Thymus (tissue), 11 donors: ENCODE measurements at regions not wholly inside any gene's neighbourhood (a gene's known extent, or its start where the extent isn't known, plus 50 kb on each side); places are given as distances from the start of the nearest gene placed in this dataset.

Experiments used
- DNase-seq, 9 donors: peaks; one replicate each; pipeline ENCODE4 v3.0.0-alpha.2; 2013; ENCODE audit warnings: low spot score in 9 of 9, low read depth in 6 of 9, missing footprints in 1 of 9
- H3K27ac ChIP-seq, 2 donors: one replicate each; pipeline ENCODE4 v1.5.1; 2013; ENCODE audit warnings: control low read depth in 1 of 2, low read depth in 1 of 2, low read length in 1 of 2, mild to moderate bottlenecking in 1 of 2, moderate library complexity in 1 of 2
- H3K27me3 ChIP-seq, 2 donors: one replicate each; pipeline ENCODE4 v1.5.1; 2013; ENCODE audit warnings: low read length in 1 of 2; ENCODE audit not compliant: control insufficient read depth in 2 of 2, insufficient read depth in 1 of 2
- H3K36me3 ChIP-seq, 2 donors: one replicate each; pipeline ENCODE4 v1.5.1; 2013; ENCODE audit warnings: low read length in 1 of 2, mild to moderate bottlenecking in 1 of 2, moderate library complexity in 1 of 2; ENCODE audit not compliant: control insufficient read depth in 2 of 2, insufficient read depth in 2 of 2
- H3K4me1 ChIP-seq, 2 donors: one replicate each; pipeline ENCODE4 v1.5.1; 2013; ENCODE audit warnings: low read length in 2 of 2; ENCODE audit not compliant: control insufficient read depth in 2 of 2, insufficient read depth in 2 of 2
- H3K4me3 ChIP-seq, 2 donors: one replicate each; pipeline ENCODE4 v1.5.1; 2013; ENCODE audit warnings: low read length in 2 of 2, control low read depth in 1 of 2, mild to moderate bottlenecking in 1 of 2
- H3K9me3 ChIP-seq, 2 donors: one replicate each; pipeline ENCODE4 v1.5.1; 2013; ENCODE audit warnings: low read length in 1 of 2, mild to moderate bottlenecking in 1 of 2; ENCODE audit not compliant: control insufficient read depth in 2 of 2, insufficient read depth in 1 of 2
- WGBS: extraction: QIAGEN DNeasy Blood & Tissue Kit; methylation state at CpG from one replicate; pipeline ENCODE4 v1.1.7; 2013; 5-methylcytosine and 5-hydroxymethylcytosine counted together
- donor health status: healthy.

DNA sequence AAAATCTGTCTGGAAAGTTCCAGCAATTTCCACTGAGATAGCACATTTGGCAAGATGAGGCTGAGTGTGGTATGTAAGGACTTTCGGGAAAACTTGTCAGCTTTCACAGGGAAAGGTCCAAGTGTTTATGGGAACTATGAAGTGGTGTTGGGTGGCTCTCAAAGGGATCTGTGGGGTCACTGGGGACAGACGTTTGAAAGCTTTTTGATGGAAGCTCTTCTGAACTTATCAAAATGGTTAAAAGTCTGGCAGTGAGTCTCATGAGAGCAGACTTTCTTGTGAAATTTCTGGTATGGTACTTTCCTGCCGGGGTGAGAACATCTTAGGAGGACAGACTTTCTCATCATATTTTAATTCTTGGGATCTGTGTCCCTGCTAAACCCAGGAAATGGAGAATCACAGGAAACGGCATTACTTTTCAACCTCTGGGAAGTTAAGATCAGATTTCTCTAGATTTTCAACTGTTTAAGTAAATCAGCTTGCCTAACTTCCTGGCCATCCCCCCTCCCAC is 546.3 kb upstream of the ZEB2 start:
- Histone ChIP-seq H3K4me1 (no peaks in the 10 kb centered on the region), H3K4me3 (no peak overlapping the region), H3K27me3 (no peaks in the 10 kb centered on the region), H3K9me3 (no peaks in the 10 kb centered on the region), H3K27ac (no peak overlapping the region), H3K36me3 (no peaks in the 10 kb centered on the region)
- 91% methylated on average over 4 of the region's 4 CpGs for WGBS
- no peak for DNase-seq

DNA sequence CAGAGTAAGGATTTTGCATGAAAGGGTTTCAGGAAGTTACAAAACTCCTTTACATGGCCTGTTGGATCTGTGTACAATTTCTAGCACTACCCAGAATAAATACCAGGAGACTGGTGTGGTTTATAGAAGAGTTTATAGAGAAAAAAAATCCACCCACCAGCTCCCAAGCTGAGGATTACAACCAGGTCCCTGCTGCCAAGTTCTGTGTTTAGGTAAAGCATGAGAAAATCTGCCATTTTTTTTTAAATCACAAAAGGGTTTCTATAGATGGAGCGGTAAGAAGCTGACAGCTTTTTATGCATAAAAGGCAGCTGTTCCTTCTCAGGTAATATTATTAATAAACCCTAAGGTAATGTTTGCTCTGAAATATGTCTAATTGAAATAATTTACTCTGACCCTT is 545.4 kb upstream of the ZEB2 start:
- 96% methylated on average over 1 of the region's 1 CpG for WGBS
- Histone ChIP-seq H3K4me3 (no peak overlapping the region), H3K36me3 (no peaks in the 10 kb centered on the region), H3K4me1 (no peaks in the 10 kb centered on the region), H3K27me3 (no peaks in the 10 kb centered on the region), H3K9me3 (no peaks in the 10 kb centered on the region), H3K27ac (no peak overlapping the region)
- DNase-seq = no peak

DNA sequence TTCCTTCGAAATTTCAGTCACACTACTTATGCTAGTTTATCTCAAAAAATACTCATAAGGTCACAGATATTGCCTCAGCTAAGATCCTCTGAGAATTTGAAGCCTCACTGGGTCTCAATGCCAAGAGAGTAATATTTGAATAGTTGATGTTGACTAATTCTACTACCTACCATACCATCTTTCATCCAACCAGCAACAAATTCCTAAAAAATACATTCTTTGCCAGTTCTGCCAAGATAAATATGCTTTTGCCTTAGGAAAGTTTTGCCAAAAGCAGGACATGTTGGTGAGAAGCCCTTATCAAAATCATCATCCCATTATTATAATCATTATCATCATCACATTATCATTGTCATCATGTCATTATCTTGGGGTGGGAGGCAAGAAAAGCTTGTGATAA is 544.6 kb upstream of the ZEB2 start:
- 93% methylated on average over 1 of the region's 1 CpG for WGBS
- no peaks in the 10 kb centered on the region for H3K36me3 ChIP-seq
- no peaks in the 10 kb centered on the region for H3K27me3 ChIP-seq
- H3K4me3 ChIP-seq = no peak overlapping the region
- H3K4me1 ChIP-seq = no peaks in the 10 kb centered on the region
- DNase-seq = no peak
- H3K27ac ChIP-seq = no peak overlapping the region
- no peaks in the 10 kb centered on the region for H3K9me3 ChIP-seq

DNA sequence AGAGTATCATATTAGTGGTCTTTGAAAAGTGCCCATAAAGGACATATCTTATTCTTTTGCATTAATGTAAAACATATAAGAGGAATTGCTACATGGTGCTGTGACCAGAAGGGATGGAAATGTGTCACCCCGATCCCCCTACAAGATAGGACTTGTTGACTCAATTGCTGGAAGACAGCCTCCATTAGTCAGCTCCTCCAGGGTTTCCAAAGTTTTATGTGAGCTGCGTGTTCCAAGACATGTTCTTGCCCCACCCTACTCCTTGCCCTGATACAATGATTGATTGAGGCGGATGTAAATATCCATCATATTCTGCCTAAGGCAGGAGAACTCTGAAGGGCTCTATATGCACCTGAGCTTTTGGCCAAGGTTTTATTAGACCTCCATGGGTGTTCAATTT is 541.0 kb upstream of the ZEB2 start:
- no peaks in the 10 kb centered on the region for H3K36me3 ChIP-seq
- no peaks in the 10 kb centered on the region for H3K27me3 ChIP-seq
- H3K4me3 ChIP-seq = no peak overlapping the region
- H3K27ac ChIP-seq = no peak overlapping the region
- no peak for DNase-seq
- H3K4me1 ChIP-seq = no peaks in the 10 kb centered on the region
- 97% methylated on average over 3 of the region's 3 CpGs for WGBS
- H3K9me3 ChIP-seq = no peaks in the 10 kb centered on the region

DNA sequence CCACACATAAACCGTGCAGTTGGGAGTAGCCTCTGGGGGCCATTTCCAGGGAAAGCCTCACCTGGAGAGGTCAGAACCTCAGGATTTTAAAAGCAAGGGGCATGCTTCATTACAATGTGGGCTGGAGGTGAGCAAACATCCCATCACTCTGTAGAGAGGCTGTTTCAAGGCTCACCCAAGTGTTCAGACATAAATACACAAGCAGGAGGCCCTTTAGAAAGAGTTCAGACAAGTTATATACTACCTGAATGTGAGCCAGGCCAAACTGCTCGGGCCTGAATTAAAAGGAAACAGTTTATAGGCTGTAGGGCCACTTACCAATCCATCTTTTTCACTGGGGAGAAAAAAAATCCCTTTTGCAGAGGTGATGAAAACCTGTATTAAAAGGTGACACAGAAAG is 540.0 kb upstream of the ZEB2 start:
- no peak overlapping the region for H3K4me3 ChIP-seq
- WGBS = 81% methylated on average over 2 of the region's 2 CpGs

DNA sequence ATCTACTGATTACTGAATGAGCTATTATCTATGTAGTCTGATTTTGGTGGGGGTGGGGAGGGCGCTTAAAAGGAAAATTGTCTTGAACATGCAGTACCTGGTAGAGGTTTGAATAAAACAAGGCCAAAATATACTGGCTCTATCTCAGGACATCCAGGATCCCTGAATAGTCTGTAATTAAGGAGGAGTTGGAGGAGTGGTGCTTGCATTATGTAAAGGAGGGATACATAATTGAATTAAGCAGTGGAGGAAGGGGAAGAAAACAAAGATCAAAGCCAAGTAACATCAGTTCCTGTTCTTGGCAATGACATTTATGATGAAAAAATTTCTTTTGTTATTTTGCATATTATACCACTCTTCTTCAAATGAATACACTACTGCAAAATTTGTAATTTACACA is 539.4 kb upstream of the ZEB2 start:
- H3K9me3 ChIP-seq = no peaks in the 10 kb centered on the region
- no peaks in the 10 kb centered on the region for H3K27me3 ChIP-seq
- H3K4me1 ChIP-seq = no peaks in the 10 kb centered on the region
- no peak overlapping the region for H3K4me3 ChIP-seq
- 100% methylated on average over 1 of the region's 1 CpG for WGBS
- no peak overlapping the region for H3K27ac ChIP-seq
- DNase-seq = no peak
- H3K36me3 ChIP-seq = no peaks in the 10 kb centered on the region

More for the DNA sequence above, 540.0 kb upstream of the ZEB2 start:
- no peak overlapping the region for H3K27ac ChIP-seq
- H3K4me1 ChIP-seq = no peaks in the 10 kb centered on the region
- no peaks in the 10 kb centered on the region for H3K27me3 ChIP-seq
- no peak for DNase-seq
- H3K9me3 ChIP-seq = no peaks in the 10 kb centered on the region
- H3K36me3 ChIP-seq = no peaks in the 10 kb centered on the region

DNA sequence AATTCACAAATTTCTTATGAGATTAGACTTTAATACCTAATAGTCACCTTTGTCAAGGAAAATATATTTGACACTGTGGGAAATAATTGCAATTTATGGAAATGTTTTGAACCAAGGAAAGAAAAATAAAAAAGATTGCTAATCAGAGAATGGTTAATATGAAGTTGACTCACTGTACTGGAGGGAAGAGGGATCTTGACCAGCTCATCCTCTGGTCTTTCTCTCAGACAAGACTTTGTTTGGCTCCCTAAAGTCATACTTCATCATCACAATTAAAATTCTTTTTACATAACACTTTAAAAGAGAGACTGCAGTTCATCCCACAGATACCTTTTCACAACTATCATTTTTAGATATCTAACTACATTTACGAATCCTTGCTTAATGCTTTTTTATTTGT is 538.5 kb upstream of the ZEB2 start:
- H3K27ac ChIP-seq = no peak overlapping the region
- H3K4me3 ChIP-seq = no peak overlapping the region
- DNase-seq = no peak
- H3K27me3 ChIP-seq = no peaks in the 10 kb centered on the region
- no peaks in the 10 kb centered on the region for H3K36me3 ChIP-seq
- no peaks in the 10 kb centered on the region for H3K9me3 ChIP-seq
- 97% methylated on average over 1 of the region's 1 CpG for WGBS
- no peaks in the 10 kb centered on the region for H3K4me1 ChIP-seq

DNA sequence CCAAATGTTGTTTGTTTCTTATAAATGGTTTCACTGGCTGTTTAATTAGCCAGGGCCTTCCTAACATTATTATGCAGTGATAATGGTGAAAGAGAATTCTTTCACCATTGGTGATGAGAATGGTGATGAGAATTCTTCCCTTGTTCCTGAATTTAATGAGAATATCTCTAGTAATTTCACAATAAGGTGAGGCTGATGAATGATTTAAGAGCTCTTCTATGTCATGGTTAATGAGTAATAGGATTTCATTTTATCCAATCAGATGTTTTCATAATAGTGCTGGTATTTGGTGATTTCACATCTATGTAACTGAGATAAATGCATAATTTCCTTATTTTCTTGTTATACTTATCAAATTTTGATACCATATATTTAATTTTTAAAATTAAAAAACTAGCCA is 535.7 kb upstream of the ZEB2 start:
- no peaks in the 10 kb centered on the region for H3K4me1 ChIP-seq
- H3K36me3 ChIP-seq = no peaks in the 10 kb centered on the region
- no peak for DNase-seq
- no peaks in the 10 kb centered on the region for H3K9me3 ChIP-seq
- H3K4me3 ChIP-seq = no peak overlapping the region
- no peaks in the 10 kb centered on the region for H3K27me3 ChIP-seq
- no peak overlapping the region for H3K27ac ChIP-seq

DNA sequence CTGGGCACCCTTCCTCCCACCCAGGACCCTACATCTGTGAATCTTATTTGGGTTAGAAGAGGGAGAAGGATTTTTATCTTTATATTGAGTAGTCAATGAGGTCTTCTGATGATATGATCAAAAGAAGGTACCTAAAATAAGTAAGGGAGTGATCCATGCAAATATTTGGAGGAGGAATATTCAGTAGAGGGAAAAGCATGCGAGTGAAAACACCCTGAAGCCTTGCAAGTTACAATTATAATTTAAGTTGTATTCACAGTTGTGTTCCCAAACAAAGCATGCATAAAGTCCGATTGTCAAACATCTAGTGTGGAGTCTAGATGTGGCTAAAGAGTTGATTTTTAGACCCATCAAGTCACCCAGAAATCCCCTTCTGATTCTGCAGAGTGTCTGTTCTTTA is 530.2 kb upstream of the ZEB2 start:
- no peak for DNase-seq
- Histone ChIP-seq H3K27ac (no peak overlapping the region), H3K4me1 (no peaks in the 10 kb centered on the region), H3K9me3 (no peaks in the 10 kb centered on the region), H3K36me3 (no peaks in the 10 kb centered on the region), H3K27me3 (no peaks in the 10 kb centered on the region), H3K4me3 (no peak overlapping the region)
- 96% methylated on average over 2 of the region's 2 CpGs for WGBS

DNA sequence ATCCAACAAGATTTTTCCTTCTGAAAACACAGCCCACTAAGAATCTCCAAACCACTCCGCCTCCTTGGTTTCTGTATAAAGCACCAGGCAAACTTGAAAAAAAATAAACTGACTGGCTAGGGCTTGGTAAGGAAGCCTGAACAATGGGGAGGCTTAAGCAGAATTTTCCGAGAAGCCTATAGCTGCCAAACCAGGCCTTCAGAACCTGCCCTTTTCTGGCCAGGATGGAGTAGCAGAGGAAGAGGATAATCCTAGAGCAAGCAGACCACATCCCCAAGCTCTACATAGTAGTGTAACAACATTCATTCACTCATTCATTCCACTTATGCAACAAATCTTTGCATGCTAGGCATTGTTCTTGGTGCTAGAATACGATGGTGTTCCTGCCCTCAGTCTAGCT is 529.6 kb upstream of the ZEB2 start:
- H3K27me3 ChIP-seq = no peaks in the 10 kb centered on the region
- 66% methylated on average over 3 of the region's 3 CpGs for WGBS

More for the DNA sequence above, 529.6 kb upstream of the ZEB2 start:
- no peaks in the 10 kb centered on the region for H3K9me3 ChIP-seq
- H3K27ac ChIP-seq = no peak overlapping the region
- no peak for DNase-seq
- no peak overlapping the region for H3K4me3 ChIP-seq
- H3K4me1 ChIP-seq = no peaks in the 10 kb centered on the region
- no peaks in the 10 kb centered on the region for H3K36me3 ChIP-seq
